NCI-H2196 (cell line): ENCODE measurements at regions not wholly inside any gene's neighbourhood (a gene's known extent, or its start where the extent isn't known, plus 50 kb on each side); places are given as distances from the start of the nearest gene placed in this dataset.
A peak's percentile ranks its signal among the peaks of the same experiment; 100 is the strongest.

Experiments
- DNase-seq: peaks from one replicate; lab custom pipeline; 2025; ENCODE audit not compliant: unreplicated experiment; lab: John Stamatoyannopoulos, UW

GRCh38 chr14:71201840-71202239 is 294.6 kb downstream of the PCNX1 start:
- DNase-seq, result no peak

DNA sequence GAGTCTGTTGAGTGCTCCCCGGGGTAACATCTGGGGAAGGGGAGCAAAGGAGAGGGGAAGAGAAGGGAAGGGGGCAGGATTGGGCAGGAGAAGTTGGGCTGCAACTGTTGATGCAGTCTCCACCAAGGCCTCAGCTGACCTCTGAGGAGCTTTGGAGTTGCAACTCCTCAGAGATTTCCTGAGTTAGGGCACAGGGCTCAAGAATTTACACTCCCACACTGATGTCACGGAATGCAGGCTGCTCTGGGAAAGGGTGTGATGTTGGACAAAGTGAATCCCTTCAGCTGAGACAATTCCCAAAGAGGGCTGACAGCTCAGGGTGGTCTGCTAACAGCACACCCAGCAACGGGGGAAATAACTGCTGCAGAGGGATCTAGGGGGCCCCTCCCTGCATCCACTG is 295.6 kb downstream of the PCNX1 start:
- DNase-seq, result no peak

- no peak for DNase-seq
Observed at GRCh38 chr14:71203306-71203705, 296.0 kb downstream of the PCNX1 start.

DNA sequence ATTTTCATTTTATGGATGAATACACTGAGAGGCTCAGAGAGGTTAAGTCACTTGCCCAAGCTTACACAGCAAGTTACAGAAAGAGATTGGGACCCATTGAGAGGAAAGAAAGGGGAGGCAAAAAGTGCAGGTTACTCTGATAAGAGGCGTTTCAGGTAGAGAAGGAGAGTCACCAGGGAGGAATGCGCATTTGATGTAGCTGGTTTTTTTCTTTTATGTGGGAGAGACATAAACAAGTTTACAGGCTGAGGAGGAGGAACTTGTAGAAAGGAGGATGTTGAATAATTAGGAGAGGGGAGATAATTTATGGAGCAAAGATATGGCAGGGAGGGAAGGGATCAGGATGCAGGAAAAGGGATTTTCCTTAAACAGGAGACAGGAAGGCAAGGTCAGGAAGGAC is 297.0 kb downstream of the PCNX1 start:
- no peak for DNase-seq

DNA sequence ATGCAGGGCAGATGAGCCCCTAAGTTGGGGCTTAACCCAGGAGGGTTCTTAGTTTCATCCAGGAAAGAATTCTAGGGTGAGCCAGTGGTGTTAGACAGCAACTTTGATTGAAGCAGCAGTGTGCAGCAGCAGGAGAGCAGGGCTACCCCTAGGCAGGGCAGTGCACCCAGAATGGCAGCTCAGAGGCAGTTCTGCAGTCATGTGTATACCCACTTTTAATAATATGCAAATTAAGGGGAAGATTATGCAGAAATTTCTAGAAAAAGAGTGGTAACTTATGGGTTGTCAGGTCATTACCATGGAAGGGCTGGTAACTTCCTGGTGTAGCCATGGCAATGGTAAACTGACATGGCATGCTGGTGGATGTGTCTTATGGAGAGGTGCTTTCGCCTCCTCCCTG is 297.5 kb downstream of the PCNX1 start:
- no peak for DNase-seq

GRCh38 chr14:71206123-71206522 is 298.9 kb downstream of the PCNX1 start:
- no peak for DNase-seq

GRCh38 chr14:71206766-71207371 is 299.6 kb downstream of the PCNX1 start:
- peak; percentile 6 for DNase-seq

GRCh38 chr14:71208702-71209357 is 301.6 kb downstream of the PCNX1 start:
- DNase-seq, result no peak

DNA sequence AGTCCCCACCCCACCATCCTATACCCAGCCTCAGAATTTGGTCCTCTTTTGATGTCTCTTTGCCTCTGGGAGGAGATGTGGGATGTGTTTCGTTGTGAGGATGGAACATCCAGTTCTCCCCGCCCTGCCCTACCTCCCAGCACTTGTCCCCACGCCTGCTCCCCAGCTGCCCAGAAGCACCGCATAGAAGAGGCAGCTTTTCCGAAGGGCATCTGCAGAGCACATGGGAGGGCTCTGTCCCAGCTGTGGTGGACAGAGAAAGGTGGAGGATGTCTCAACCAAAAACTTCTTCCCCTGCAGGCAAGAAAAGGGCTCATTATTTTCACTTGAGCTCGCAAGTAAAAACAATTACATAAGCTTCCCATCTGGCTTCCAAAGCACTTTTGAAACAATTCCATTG is 302.6 kb downstream of the PCNX1 start:
- no peak for DNase-seq

DNA sequence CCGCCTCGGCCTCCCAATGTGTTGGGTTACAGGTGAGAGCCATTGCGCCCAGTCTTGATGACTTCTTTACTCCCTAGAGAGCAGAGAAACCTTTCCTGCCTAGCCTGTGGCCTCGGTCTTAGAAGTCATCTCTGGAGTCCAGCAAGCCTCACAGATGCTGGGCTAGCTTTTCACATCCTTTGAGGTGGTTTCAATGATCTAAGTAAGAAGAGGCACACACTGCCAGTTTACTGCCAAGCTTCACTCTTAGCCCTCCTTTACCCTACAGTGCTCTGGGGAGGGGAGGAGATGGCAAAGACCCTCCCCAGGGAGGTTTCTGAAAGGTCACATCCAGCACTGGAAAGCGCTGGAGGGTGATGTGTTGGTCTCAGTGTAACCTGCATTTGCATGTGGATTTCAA is 304.8 kb downstream of the PCNX1 start:
- DNase-seq, result no peak

DNA sequence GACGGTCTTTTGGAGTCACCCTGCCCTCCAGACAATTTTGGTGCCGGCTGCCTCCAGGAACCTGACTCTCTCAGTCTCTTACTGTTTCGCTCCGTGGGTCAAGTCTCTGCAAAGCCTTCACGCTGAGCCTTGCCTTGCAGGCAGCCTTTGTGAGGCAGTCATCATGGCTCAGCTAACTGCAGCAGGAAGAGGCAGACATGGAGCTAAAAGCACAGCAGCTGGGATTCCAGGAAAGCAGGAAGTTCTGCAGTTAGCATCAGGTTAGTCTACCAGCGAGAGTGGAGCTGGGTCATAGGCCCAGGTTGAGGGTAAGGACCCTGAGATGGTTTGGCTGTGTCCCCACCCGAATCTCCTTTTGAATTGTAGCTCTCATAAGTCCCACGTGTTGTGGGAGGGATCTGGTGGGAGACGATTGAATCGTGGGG is 305.4 kb downstream of the PCNX1 start:
- DNase-seq, result no peak

GRCh38 chr14:71214241-71214640 is 307.0 kb downstream of the PCNX1 start:
- DNase-seq, result no peak

- no peak for DNase-seq
Observed at GRCh38 chr14:71220462-71220861, 313.2 kb downstream of the PCNX1 start.

DNA sequence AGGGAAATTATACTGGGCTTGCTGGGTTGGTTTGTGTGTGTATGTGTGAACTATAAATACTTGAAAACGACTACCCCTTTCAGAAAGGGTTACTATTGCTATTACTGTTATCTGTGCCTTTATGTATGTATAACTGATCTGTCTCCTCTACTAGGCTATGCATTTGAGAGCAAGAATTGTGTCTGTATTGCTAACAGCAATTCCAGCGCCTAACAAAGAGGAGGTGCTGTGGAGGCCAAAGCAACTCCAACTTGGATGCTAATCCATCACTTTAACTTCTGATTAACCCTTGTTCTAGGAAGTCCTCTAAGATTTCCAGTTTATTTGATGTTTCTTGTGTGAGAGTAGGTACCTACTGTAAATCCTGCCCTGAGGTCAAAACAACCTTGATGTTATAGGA is 313.9 kb downstream of the PCNX1 start:
- no peak for DNase-seq

DNA sequence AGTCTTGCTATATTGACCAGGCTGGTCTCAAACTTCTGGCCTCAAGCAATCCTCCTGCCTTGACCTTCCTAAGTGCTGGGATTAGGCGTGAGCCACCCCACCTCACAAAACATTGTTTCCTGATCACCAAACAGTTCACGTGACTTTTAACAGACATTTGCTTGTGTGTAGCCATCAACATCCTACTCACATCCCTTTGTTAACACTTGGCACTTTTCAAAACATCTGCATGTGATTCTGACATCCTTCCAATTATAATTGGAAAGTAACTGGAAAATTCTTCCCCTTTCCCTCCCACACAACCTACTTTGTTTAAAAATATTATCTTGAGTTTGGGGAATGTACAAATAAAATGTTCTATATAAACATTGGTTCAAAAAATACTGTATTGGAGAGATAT is 317.9 kb downstream of the PCNX1 start:
- no peak for DNase-seq

DNA sequence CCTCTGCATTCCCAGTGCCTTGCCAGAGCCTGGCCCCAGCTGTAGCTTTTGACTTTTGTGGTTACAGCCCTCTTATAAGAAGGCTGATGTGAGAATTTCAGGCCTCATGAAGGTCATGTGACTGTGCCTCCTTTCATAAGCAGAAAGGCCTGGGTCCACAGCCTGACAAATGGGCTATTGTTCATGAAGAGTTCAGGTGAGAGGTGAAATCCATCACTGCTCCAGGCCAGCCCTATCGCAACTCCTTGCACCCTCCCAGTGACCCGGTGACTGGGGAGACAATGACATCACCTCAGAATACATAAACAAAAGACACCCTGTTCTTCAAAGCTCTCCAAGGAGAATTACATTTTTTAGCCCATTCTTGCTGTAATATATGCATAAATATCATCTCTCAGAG is 321.5 kb downstream of the PCNX1 start:
- no peak for DNase-seq

- no peak for DNase-seq
Observed at GRCh38 chr14:71229875-71230274, 322.6 kb downstream of the PCNX1 start.

DNA sequence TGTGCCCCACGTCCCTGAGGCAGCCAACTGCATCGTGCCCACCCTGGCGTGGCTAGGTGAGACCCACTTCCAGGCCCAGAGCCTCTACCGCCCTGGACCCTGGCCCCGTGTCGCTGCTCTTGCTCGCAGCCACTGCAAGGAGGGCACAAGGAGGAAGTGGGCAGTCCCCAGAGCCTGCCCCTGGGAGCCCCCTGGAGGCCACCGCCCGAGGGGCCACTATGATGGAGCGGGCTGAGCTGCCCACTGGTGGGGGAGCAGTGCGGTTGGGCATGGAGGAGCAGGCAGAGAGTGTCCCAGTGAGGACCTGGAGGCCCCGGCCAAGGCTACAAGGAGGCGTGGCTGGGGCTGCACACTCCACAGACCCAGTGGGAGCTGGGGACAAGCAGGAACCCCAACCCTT is 323.6 kb downstream of the PCNX1 start:
- DNase-seq, result no peak

- DNase-seq, result no peak
Observed at GRCh38 chr14:71231521-71232393, 324.5 kb downstream of the PCNX1 start.

GRCh38 chr14:71232506-71232905 is 325.2 kb downstream of the PCNX1 start:
- no peak for DNase-seq

DNA sequence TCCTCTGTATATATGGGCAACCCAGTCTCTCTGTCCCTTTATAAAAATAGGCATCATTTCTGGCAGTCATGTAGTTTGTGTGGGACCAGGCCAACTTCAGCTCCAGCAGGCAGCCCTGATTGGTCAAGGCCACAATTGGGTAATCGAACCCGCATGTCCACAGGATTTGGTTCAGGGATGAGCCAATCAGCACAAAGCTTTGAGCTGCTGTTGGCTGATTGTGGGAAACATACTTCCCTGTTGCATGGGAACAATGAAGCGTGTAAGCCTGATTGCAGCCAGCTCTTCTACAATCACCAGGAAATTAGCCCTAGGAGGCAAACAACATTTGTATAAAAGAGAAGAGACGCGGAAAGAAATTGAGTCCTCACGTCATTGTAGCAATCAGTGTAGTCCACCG is 328.6 kb downstream of the PCNX1 start:
- no peak for DNase-seq

GRCh38 chr14:71236487-71236886 is 329.2 kb downstream of the PCNX1 start:
- DNase-seq, result no peak
